HG03432 (cell line): ENCODE measurements at regions not wholly inside any gene's neighbourhood (a gene's known extent, or its start where the extent isn't known, plus 50 kb on each side); places are given as distances from the start of the nearest gene placed in this dataset.

ENCODE experiments used
- ATAC-seq: cut with Tn5 transposase; IDR thresholded peaks from one replicate; pipeline ENCODE4 v1.9.1; 2021; ENCODE audit warnings: mild to moderate bottlenecking, moderate library complexity; ENCODE audit not compliant: unreplicated experiment

- no peak for ATAC-seq
Observed at GRCh38 chr22:22079404-22080148, 97.0 kb upstream of the TOP3B start.

- no peak for ATAC-seq
Observed at GRCh38 chr22:22078329-22078728, 95.7 kb upstream of the TOP3B start.

- ATAC-seq = no peak
Observed at GRCh38 chr22:22076932-22077703, 94.5 kb upstream of the TOP3B start.

- ATAC-seq = no peak
Observed at GRCh38 chr22:22076361-22076760, 93.8 kb upstream of the TOP3B start.

GRCh38 chr22:22075382-22076163 lies 93.0 kb upstream of the TOP3B start:
- no peak for ATAC-seq

- no peak for ATAC-seq
Observed at GRCh38 chr22:22074634-22075381, 92.2 kb upstream of the TOP3B start.

- no peak for ATAC-seq
Observed at GRCh38 chr22:22073769-22074561, 91.4 kb upstream of the TOP3B start.

GRCh38 chr22:22072169-22072836 lies 89.7 kb upstream of the TOP3B start:
- no peak for ATAC-seq

GRCh38 chr22:22071455-22071854 lies 88.9 kb upstream of the TOP3B start:
- no peak for ATAC-seq

GRCh38 chr22:22070371-22070824 lies 87.8 kb upstream of the TOP3B start:
- ATAC-seq = no peak

GRCh38 chr22:22069450-22070370 lies 87.1 kb upstream of the TOP3B start:
- no peak for ATAC-seq

- ATAC-seq = no peak
Observed at GRCh38 chr22:22068657-22069056, 86.1 kb upstream of the TOP3B start.

GRCh38 chr22:22068025-22068424 lies 85.4 kb upstream of the TOP3B start:
- no peak for ATAC-seq

- ATAC-seq = no peak
Observed at GRCh38 chr22:22067192-22067591, 84.6 kb upstream of the TOP3B start.

GRCh38 chr22:22064580-22064979 lies 82.0 kb upstream of the TOP3B start:
- ATAC-seq = no peak

GRCh38 chr22:22062306-22062793 lies 79.8 kb upstream of the TOP3B start:
- ATAC-seq = no peak

- no peak for ATAC-seq
Observed at GRCh38 chr22:22061085-22062077, 78.8 kb upstream of the TOP3B start.
